OCI-LY1 (cell line): ENCODE measurements at regions not wholly inside any gene's neighbourhood (a gene's known extent, or its start where the extent isn't known, plus 50 kb on each side); places are given as distances from the start of the nearest gene placed in this dataset.

Source experiments
- H2AFZ ChIP-seq: fragments of 200-600 bp; sonication (generic), shearing (Covaris generic); 2 replicates; pipeline ENCODE4 v1.6.0; 2014; ENCODE audit warnings: antibody characterized with exemption, mild to moderate bottlenecking, low read length
- H3F3A ChIP-seq: fragments of 200-600 bp; sonication (generic), shearing (Covaris generic); 2 replicates; pipeline ENCODE4 v1.6.0; 2014; ENCODE audit warnings: mild to moderate bottlenecking, antibody characterized with exemption, low read length, moderate library complexity; ENCODE audit not compliant: insufficient read depth
- H3K27ac ChIP-seq: fragments of 200-600 bp; sonication (generic); 2 replicates; pipeline ENCODE4 v1.5.1; 2014; ENCODE audit warnings: low read length, mixed run types, mild to moderate bottlenecking, low read depth; ENCODE audit not compliant: poor library complexity, severe bottlenecking
- H3K27me3 ChIP-seq: fragments of 200-600 bp; sonication (generic); 2 replicates; pipeline ENCODE4 v1.6.0; 2014; ENCODE audit warnings: antibody characterized with exemption, mild to moderate bottlenecking, low read length, moderate library complexity; ENCODE audit not compliant: insufficient read depth
- H3K36me3 ChIP-seq: fragments of 200-600 bp; sonication (generic); 2 replicates; pipeline ENCODE4 v1.6.1; 2014; ENCODE audit warnings: mild to moderate bottlenecking, antibody characterized with exemption, low read length, moderate library complexity, mixed read lengths; ENCODE audit not compliant: insufficient read depth
- H3K4me1 ChIP-seq: fragments of 200-600 bp; sonication (generic); 2 replicates; pipeline ENCODE4 v1.5.1; 2014; ENCODE audit warnings: mild to moderate bottlenecking, low read length, moderate library complexity; ENCODE audit not compliant: insufficient read depth, severe bottlenecking
- H3K4me2 ChIP-seq: fragments of 200-600 bp; sonication (generic), shearing (Covaris generic); 2 replicates; pipeline ENCODE4 v1.6.1; 2014; ENCODE audit warnings: low read length
- H3K4me3 ChIP-seq: fragments of 200-600 bp; sonication (generic); 2 replicates; pipeline ENCODE4 v1.5.1; 2014; ENCODE audit warnings: low read length, low read depth, mild to moderate bottlenecking, mixed read lengths; ENCODE audit not compliant: poor library complexity, severe bottlenecking
- H3K79me2 ChIP-seq: fragments of 200-600 bp; shearing (Covaris generic); 2 replicates; pipeline ENCODE4 v1.6.1; 2016; ENCODE audit warnings: mixed run types, low read length, mixed read lengths; ENCODE audit not compliant: insufficient read depth
- H3K9ac ChIP-seq: fragments of 200-600 bp; sonication (generic), shearing (Covaris generic); 2 replicates; pipeline ENCODE4 v1.6.1; 2014; ENCODE audit warnings: mild to moderate bottlenecking, low read length, mixed read lengths
- H3K9me2 ChIP-seq: fragments of 200-600 bp; sonication (generic), shearing (Covaris generic); 2 replicates; pipeline ENCODE4 v1.6.1; 2014; ENCODE audit warnings: low read depth, mild to moderate bottlenecking, low read length, mixed read lengths
- H3K9me3 ChIP-seq: fragments of 200-600 bp; shearing (Covaris generic); 2 replicates; pipeline ENCODE4 v1.6.1; 2014; ENCODE audit warnings: low read length, mixed read lengths
- H4K20me1 ChIP-seq: fragments of 200-600 bp; sonication (generic), shearing (Covaris generic); 2 replicates; pipeline ENCODE4 v1.6.0; 2016; ENCODE audit warnings: mild to moderate bottlenecking, low read length; ENCODE audit not compliant: insufficient read depth
- EZH2 ChIP-seq: fragments of 200-600 bp; sonication (generic), shearing (Covaris generic); IDR thresholded peaks from 2 replicates; pipeline ENCODE4 v1.8.0; 2017; ENCODE audit warnings: borderline replicate concordance, mixed run types, mild to moderate bottlenecking, antibody characterized with exemption, low read length, moderate library complexity, mixed read lengths
- TF ChIP-seq, protein P1 (sequence below): fragments of 200-600 bp; sonication (generic), shearing (Covaris generic); IDR thresholded peaks from 2 replicates; pipeline ENCODE4 v1.5.1; 2017; ENCODE audit warnings: mild to moderate bottlenecking, antibody characterized with exemption, low read length, moderate library complexity, mixed read lengths

DNA sequence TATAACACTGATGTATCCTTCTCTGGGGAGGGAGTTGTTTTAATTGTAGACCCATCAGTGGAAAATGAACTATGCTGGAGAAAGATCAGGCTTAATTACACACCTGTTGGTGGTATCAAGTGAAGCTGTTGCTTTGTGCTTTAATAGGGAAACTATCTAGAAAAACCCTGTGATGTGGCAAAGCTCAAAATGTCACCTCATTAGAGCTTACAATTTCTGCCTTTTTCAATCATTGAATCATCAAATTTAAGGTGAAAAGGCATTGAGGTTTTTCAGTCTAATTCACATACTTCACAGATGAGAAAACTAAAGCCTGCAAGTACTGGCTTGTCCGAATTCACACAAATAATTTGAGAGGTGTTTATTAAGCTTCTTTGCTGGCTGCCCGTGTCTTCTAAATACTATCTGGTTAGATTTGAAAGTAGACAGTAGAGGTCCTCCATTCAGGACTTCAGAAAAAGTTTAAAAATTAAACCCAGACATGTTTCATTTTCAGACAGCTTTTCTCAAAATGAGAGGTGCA is 143.3 kb upstream of the MAP3K7 start:
- Histone ChIP-seq H3F3A (no peaks in the 10 kb centered on the region), H3K9me2 (no peaks in the 10 kb centered on the region), H3K79me2 (no peaks in the 10 kb centered on the region), H3K27me3 (no peaks in the 10 kb centered on the region), H3K4me1 (no peaks in the 10 kb centered on the region), H2AFZ (no peak overlapping the region), H3K9ac (no peak overlapping the region), H3K36me3 (no peaks in the 10 kb centered on the region), H3K4me2 (no peak overlapping the region), H4K20me1 (no peaks in the 10 kb centered on the region), H3K27ac (no peak overlapping the region), H3K9me3 (no peaks in the 10 kb centered on the region), H3K4me3 (no peak overlapping the region)
- TF ChIP-seq, protein P1, sequence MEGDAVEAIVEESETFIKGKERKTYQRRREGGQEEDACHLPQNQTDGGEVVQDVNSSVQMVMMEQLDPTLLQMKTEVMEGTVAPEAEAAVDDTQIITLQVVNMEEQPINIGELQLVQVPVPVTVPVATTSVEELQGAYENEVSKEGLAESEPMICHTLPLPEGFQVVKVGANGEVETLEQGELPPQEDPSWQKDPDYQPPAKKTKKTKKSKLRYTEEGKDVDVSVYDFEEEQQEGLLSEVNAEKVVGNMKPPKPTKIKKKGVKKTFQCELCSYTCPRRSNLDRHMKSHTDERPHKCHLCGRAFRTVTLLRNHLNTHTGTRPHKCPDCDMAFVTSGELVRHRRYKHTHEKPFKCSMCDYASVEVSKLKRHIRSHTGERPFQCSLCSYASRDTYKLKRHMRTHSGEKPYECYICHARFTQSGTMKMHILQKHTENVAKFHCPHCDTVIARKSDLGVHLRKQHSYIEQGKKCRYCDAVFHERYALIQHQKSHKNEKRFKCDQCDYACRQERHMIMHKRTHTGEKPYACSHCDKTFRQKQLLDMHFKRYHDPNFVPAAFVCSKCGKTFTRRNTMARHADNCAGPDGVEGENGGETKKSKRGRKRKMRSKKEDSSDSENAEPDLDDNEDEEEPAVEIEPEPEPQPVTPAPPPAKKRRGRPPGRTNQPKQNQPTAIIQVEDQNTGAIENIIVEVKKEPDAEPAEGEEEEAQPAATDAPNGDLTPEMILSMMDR = no peak
- no peak for TF ChIP-seq EZH2

DNA sequence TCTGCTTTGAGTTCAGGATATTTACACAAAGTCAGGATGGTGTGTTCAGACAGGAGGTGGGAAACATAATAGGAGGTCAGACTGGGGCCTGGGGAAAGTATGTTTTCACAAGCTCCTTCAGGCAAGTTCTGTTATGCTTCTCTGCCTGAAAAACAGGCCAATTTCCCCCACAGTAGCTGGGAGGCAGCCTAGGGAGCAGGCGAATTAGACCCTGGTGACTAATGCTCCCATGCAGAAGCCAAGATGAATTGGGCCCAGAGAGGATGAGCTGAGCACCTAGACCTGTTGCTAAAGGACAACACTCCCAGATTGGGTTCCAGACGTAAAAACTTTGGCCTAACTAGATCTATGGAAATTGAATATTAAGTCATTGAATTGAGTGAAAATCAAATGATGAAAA is 142.2 kb upstream of the MAP3K7 start:
- Histone ChIP-seq H3K79me2 (no peaks in the 10 kb centered on the region), H3K27me3 (no peaks in the 10 kb centered on the region), H3F3A (no peaks in the 10 kb centered on the region), H3K4me1 (no peaks in the 10 kb centered on the region), H3K9ac (no peak overlapping the region), H3K27ac (no peak overlapping the region), H3K9me3 (no peaks in the 10 kb centered on the region), H4K20me1 (no peaks in the 10 kb centered on the region), H3K36me3 (no peaks in the 10 kb centered on the region), H3K4me2 (no peak overlapping the region), H3K9me2 (no peaks in the 10 kb centered on the region), H2AFZ (no peak overlapping the region), H3K4me3 (no peak overlapping the region)
- TF ChIP-seq, protein P1 = no peak
- no peak for TF ChIP-seq EZH2

GRCh38 chr6:90722648-90723047 is 135.8 kb upstream of the MAP3K7 start:
- Histone ChIP-seq H3F3A (no peaks in the 10 kb centered on the region), H3K27me3 (no peaks in the 10 kb centered on the region), H3K27ac (no peak overlapping the region), H3K79me2 (no peaks in the 10 kb centered on the region), H3K36me3 (no peaks in the 10 kb centered on the region), H3K9ac (no peak overlapping the region), H3K9me2 (no peaks in the 10 kb centered on the region), H4K20me1 (no peaks in the 10 kb centered on the region), H2AFZ (no peak overlapping the region), H3K9me3 (no peaks in the 10 kb centered on the region), H3K4me2 (no peak overlapping the region), H3K4me3 (no peak overlapping the region), H3K4me1 (no peaks in the 10 kb centered on the region)
- no peak for TF ChIP-seq EZH2
- TF ChIP-seq, protein P1 = no peak
